OCI-LY1 (cell line): ENCODE measurements at regions not wholly inside any gene's neighbourhood (a gene's known extent, or its start where the extent isn't known, plus 50 kb on each side); places are given as distances from the start of the nearest gene placed in this dataset.

Experiments used
- H2AFZ ChIP-seq: fragments of 200-600 bp; sonication (generic), shearing (Covaris generic); 2 replicates; pipeline ENCODE4 v1.6.0; 2014; ENCODE audit warnings: antibody characterized with exemption, mild to moderate bottlenecking, low read length
- H3F3A ChIP-seq: fragments of 200-600 bp; sonication (generic), shearing (Covaris generic); 2 replicates; pipeline ENCODE4 v1.6.0; 2014; ENCODE audit warnings: mild to moderate bottlenecking, antibody characterized with exemption, low read length, moderate library complexity; ENCODE audit not compliant: insufficient read depth
- H3K27ac ChIP-seq: fragments of 200-600 bp; sonication (generic); 2 replicates; pipeline ENCODE4 v1.5.1; 2014; ENCODE audit warnings: low read length, mixed run types, mild to moderate bottlenecking, low read depth; ENCODE audit not compliant: poor library complexity, severe bottlenecking
- H3K27me3 ChIP-seq: fragments of 200-600 bp; sonication (generic); 2 replicates; pipeline ENCODE4 v1.6.0; 2014; ENCODE audit warnings: antibody characterized with exemption, mild to moderate bottlenecking, low read length, moderate library complexity; ENCODE audit not compliant: insufficient read depth
- H3K36me3 ChIP-seq: fragments of 200-600 bp; sonication (generic); 2 replicates; pipeline ENCODE4 v1.6.1; 2014; ENCODE audit warnings: mild to moderate bottlenecking, antibody characterized with exemption, low read length, moderate library complexity, mixed read lengths; ENCODE audit not compliant: insufficient read depth
- H3K4me1 ChIP-seq: fragments of 200-600 bp; sonication (generic); 2 replicates; pipeline ENCODE4 v1.5.1; 2014; ENCODE audit warnings: mild to moderate bottlenecking, low read length, moderate library complexity; ENCODE audit not compliant: insufficient read depth, severe bottlenecking
- H3K4me2 ChIP-seq: fragments of 200-600 bp; sonication (generic), shearing (Covaris generic); 2 replicates; pipeline ENCODE4 v1.6.1; 2014; ENCODE audit warnings: low read length
- H3K4me3 ChIP-seq: fragments of 200-600 bp; sonication (generic); 2 replicates; pipeline ENCODE4 v1.5.1; 2014; ENCODE audit warnings: low read length, low read depth, mild to moderate bottlenecking, mixed read lengths; ENCODE audit not compliant: poor library complexity, severe bottlenecking
- H3K79me2 ChIP-seq: fragments of 200-600 bp; shearing (Covaris generic); 2 replicates; pipeline ENCODE4 v1.6.1; 2016; ENCODE audit warnings: mixed run types, low read length, mixed read lengths; ENCODE audit not compliant: insufficient read depth
- H3K9ac ChIP-seq: fragments of 200-600 bp; sonication (generic), shearing (Covaris generic); 2 replicates; pipeline ENCODE4 v1.6.1; 2014; ENCODE audit warnings: mild to moderate bottlenecking, low read length, mixed read lengths
- H3K9me2 ChIP-seq: fragments of 200-600 bp; sonication (generic), shearing (Covaris generic); 2 replicates; pipeline ENCODE4 v1.6.1; 2014; ENCODE audit warnings: low read depth, mild to moderate bottlenecking, low read length, mixed read lengths
- H3K9me3 ChIP-seq: fragments of 200-600 bp; shearing (Covaris generic); 2 replicates; pipeline ENCODE4 v1.6.1; 2014; ENCODE audit warnings: low read length, mixed read lengths
- H4K20me1 ChIP-seq: fragments of 200-600 bp; sonication (generic), shearing (Covaris generic); 2 replicates; pipeline ENCODE4 v1.6.0; 2016; ENCODE audit warnings: mild to moderate bottlenecking, low read length; ENCODE audit not compliant: insufficient read depth
- EZH2 ChIP-seq: fragments of 200-600 bp; sonication (generic), shearing (Covaris generic); IDR thresholded peaks from 2 replicates; pipeline ENCODE4 v1.8.0; 2017; ENCODE audit warnings: borderline replicate concordance, mixed run types, mild to moderate bottlenecking, antibody characterized with exemption, low read length, moderate library complexity, mixed read lengths
- TF ChIP-seq, protein P1 (sequence below): fragments of 200-600 bp; sonication (generic), shearing (Covaris generic); IDR thresholded peaks from 2 replicates; pipeline ENCODE4 v1.5.1; 2017; ENCODE audit warnings: mild to moderate bottlenecking, antibody characterized with exemption, low read length, moderate library complexity, mixed read lengths

DNA sequence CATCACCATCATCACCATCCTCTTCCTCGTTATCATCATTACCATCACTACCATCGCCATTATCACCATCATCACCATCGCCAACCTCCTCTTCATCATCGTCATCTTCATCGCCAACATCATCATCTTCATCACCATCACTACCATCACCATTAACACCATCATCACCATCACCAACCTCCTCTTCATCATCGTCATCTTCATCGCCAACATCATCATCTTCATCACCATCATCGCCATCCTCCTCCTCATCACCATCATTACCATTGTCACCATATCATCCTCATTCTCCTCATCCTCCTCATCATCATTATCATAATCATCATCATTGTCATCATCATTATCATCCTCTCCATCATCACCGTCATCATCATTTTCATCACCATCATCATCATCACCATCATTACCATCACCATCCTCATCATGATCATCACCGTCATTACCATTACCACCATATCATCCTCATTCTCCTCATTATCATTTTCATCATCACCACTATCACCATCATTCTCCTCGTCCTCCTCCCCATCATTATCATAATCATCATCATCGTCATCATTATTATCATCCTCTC lies 1498.7 kb downstream of the TBC1D22A start:
- TF ChIP-seq EZH2, result no peak
- TF ChIP-seq, protein P1, sequence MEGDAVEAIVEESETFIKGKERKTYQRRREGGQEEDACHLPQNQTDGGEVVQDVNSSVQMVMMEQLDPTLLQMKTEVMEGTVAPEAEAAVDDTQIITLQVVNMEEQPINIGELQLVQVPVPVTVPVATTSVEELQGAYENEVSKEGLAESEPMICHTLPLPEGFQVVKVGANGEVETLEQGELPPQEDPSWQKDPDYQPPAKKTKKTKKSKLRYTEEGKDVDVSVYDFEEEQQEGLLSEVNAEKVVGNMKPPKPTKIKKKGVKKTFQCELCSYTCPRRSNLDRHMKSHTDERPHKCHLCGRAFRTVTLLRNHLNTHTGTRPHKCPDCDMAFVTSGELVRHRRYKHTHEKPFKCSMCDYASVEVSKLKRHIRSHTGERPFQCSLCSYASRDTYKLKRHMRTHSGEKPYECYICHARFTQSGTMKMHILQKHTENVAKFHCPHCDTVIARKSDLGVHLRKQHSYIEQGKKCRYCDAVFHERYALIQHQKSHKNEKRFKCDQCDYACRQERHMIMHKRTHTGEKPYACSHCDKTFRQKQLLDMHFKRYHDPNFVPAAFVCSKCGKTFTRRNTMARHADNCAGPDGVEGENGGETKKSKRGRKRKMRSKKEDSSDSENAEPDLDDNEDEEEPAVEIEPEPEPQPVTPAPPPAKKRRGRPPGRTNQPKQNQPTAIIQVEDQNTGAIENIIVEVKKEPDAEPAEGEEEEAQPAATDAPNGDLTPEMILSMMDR, result no peak
- no peak overlapping the region for H3K9ac ChIP-seq
- H3K4me2 ChIP-seq, result no peak overlapping the region
- no peaks in the 10 kb centered on the region for H3F3A ChIP-seq
- H3K79me2 ChIP-seq, result no peaks in the 10 kb centered on the region
- H4K20me1 ChIP-seq, result no peaks in the 10 kb centered on the region
- H2AFZ ChIP-seq, result no peak overlapping the region
- no peaks in the 10 kb centered on the region for H3K9me3 ChIP-seq
- no peak overlapping the region for H3K4me3 ChIP-seq
- peaks cover 8% of the 10 kb centered on the region for H3K4me1 ChIP-seq
- H3K27ac ChIP-seq, result no peak overlapping the region
- no peaks in the 10 kb centered on the region for H3K36me3 ChIP-seq
- no peaks in the 10 kb centered on the region for H3K9me2 ChIP-seq
- H3K27me3 ChIP-seq, result peaks cover 12% of the 10 kb centered on the region; the same call in 1 of the 2 replicates

DNA sequence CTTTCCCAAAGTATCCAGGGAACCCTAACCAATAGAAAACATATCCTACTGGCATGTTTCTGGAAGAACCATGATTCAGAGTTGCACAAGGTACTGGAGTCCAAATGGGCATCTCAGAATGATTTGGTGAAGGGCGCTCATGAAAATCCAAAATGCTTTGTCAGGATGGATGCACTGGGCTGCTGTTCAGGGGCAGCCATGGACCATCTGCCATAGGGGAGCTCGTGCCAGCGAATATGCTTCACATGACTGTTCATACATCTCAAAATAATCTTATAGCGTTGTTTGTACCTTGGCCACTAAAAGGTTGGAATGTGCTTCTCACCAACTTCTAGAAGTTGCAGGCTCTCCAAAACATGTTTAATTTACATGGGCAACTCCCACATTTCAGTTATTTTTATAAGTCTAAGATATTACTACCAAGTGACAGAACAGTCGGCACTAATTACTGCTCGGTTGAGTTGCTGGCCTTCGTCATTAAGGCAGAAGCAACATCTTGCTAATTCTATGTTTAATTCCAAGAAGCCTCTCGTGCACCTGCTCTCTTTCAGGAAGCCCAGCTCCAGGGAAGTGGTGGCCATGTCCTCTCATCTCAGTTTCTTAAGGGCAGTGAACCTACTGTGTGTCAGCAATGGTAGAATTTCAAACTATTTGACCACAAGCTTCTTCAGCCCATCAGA lies 1497.7 kb downstream of the TBC1D22A start:
- Histone ChIP-seq H2AFZ (no peak overlapping the region), H3K4me3 (no peak overlapping the region), H4K20me1 (no peaks in the 10 kb centered on the region), H3K9me2 (no peaks in the 10 kb centered on the region), H3K9ac (no peak overlapping the region), H3K79me2 (no peaks in the 10 kb centered on the region), H3F3A (no peaks in the 10 kb centered on the region), H3K4me1 (peaks cover 8% of the 10 kb centered on the region), H3K4me2 (no peak overlapping the region), H3K27ac (no peak overlapping the region), H3K36me3 (no peaks in the 10 kb centered on the region), H3K9me3 (no peaks in the 10 kb centered on the region), H3K27me3 (peaks cover 12% of the 10 kb centered on the region; the same call in 1 of the 2 replicates)
- TF ChIP-seq, protein P1, result no peak

DNA sequence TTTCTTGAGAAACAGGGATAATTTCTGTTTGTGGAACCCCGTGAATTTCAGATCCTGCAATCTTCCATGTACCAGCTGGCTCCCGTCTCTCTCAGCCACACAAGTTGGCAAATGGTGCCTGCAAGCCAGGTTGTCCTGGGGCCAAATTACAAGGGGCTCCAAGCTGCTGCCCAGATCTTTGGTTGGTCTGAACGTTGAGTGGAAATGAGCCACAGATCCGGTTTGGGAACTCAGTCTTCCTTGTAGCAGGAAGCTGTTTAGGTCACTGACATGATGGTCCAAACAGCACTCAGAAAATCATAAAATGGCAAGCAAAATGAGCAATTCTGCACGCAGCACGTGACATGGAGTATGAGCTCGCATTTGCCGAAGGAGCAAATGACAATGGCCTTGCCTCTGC lies 1496.4 kb downstream of the TBC1D22A start:
- H3K79me2 ChIP-seq, result no peaks in the 10 kb centered on the region
- no peaks in the 10 kb centered on the region for H3K9me3 ChIP-seq
- H3K9me2 ChIP-seq, result no peaks in the 10 kb centered on the region
- H3K4me2 ChIP-seq, result no peak overlapping the region
- no peak overlapping the region for H3K4me3 ChIP-seq
- TF ChIP-seq, protein P1, result no peak
- no peak for TF ChIP-seq EZH2
- peaks cover 8% of the 10 kb centered on the region for H3K4me1 ChIP-seq
- no peak overlapping the region for H3K27ac ChIP-seq
- H3K27me3 ChIP-seq, result peaks cover 12% of the 10 kb centered on the region; the same call in 1 of the 2 replicates
- H3F3A ChIP-seq, result no peaks in the 10 kb centered on the region
- H4K20me1 ChIP-seq, result no peaks in the 10 kb centered on the region
- H2AFZ ChIP-seq, result no peak overlapping the region
- no peaks in the 10 kb centered on the region for H3K36me3 ChIP-seq
- no peak overlapping the region for H3K9ac ChIP-seq
